Cardiac septum (tissue), 1 donor: ENCODE measurements at regions not wholly inside any gene's neighbourhood (a gene's known extent, or its start where the extent isn't known, plus 50 kb on each side); places are given as distances from the start of the nearest gene placed in this dataset.

ENCODE experiments used
- DNase-seq: peaks from one replicate; pipeline ENCODE4 v3.0.0-alpha.2; 2020; ENCODE audit warnings: low spot score
- intact Hi-C: fragments of 100-400 bp; cut with DNase I; formaldehyde crosslinking; loops from one replicate; pipeline ENCODE4 v1.14.0; 2022
- donor health status: DM: no; HTN: no; CAD: no.

DNA sequence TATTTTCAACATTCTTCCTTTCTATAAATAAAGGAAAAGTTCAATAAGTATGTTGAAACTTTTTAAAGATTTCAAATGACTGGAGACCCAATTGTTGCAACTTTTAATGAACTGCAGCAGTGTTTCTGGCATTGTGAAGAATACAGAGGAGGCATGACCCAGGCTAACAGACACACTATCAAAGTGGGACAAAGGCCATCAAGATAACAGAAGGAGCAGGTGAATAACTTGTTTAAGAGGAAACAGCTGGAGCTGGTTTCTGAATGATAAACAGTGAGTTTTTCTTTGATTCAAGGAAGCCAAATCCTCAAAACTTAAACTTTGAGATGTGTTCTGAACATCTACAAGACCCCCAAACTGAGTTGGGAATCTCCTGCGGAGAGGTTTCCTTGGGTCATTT lies 734.6 kb downstream of the TLR4 start:
- intact Hi-C loops = no loop called here
- no peak for DNase-seq

GRCh38 chr9:118439441-118439840 lies 735.2 kb downstream of the TLR4 start:
- intact Hi-C loops = no loop called here
- DNase-seq = no peak

DNA sequence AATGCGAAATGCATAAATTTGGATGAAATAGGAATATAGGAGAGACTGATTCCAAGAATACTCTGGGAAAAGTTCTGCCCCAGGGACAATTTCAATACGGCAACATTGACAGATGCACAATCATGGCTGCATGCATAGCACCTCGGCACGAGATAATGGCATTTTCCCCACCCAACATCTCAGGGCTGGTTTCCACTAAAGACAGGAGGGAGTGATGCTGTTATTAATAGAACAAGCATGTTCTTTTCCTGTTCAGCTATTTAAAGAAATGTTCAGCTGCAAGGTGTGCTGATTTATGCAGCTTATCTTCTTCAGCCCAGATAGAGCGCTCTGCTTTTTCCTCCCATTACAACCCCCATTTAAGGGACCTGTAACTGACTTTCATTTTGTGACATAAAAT lies 740.2 kb downstream of the TLR4 start:
- intact Hi-C loops = no loop called here
- DNase-seq = no peak

DNA sequence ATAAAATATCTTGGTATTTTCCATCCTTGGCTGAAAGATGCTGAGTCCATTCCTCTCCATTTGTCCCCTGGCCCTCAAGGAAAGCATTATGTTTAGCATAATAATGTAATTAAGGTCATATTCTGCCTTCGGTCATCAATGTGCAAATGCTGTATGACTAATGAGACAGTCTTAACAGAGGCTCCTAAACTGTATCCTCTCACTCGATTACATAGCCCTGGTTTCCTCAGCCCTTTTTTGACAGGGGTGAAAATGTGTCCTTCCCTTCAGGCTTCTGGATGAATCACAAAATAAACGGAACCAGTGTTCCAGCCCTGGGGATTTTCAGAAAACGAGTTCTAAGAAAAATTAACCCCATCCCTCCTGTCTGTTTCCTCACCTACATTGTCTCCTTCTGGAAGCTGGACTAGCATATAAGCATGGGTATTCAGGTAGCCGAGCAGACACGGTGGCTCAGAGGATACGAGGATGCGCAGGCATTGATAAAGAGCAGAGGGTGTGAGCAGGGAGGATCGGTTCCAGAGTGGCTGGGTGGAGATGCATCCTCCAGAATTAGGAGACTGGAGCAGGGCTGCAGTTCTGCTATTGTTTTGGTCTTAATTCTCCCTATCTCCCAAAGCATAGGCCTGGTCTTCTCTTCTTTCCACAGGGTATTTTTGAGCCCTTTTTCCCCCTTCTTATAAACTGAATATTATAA lies 742.9 kb downstream of the TLR4 start:
- intact Hi-C loops = no loop called here
- DNase-seq = no peak

- intact Hi-C loops = no loop called here
- DNase-seq = no peak
Measured at GRCh38 chr9:118449554-118449953, 745.4 kb downstream of the TLR4 start.

DNA sequence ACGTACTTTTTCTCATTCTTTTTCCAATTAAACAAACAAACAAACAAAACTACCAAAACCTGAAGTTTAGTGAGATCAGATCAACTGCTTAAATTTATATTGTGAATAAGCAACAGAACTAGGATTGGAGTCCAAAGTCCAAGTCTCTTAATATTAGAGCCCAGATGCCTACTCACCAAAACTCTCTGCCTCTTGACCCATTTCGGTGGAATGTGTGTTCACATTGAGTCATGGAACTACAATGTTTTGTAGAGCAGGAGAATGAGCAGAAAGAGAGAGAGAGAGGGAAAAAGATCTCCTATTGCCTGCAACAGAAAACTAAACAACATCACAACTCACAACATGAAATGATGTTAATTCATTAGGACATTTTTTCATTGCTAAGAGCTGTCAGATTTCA lies 751.1 kb downstream of the TLR4 start:
- intact Hi-C loops = no loop called here
- DNase-seq = no peak

GRCh38 chr9:118455788-118456187 lies 751.6 kb downstream of the TLR4 start:
- intact Hi-C loops = no loop called here
- DNase-seq = no peak

DNA sequence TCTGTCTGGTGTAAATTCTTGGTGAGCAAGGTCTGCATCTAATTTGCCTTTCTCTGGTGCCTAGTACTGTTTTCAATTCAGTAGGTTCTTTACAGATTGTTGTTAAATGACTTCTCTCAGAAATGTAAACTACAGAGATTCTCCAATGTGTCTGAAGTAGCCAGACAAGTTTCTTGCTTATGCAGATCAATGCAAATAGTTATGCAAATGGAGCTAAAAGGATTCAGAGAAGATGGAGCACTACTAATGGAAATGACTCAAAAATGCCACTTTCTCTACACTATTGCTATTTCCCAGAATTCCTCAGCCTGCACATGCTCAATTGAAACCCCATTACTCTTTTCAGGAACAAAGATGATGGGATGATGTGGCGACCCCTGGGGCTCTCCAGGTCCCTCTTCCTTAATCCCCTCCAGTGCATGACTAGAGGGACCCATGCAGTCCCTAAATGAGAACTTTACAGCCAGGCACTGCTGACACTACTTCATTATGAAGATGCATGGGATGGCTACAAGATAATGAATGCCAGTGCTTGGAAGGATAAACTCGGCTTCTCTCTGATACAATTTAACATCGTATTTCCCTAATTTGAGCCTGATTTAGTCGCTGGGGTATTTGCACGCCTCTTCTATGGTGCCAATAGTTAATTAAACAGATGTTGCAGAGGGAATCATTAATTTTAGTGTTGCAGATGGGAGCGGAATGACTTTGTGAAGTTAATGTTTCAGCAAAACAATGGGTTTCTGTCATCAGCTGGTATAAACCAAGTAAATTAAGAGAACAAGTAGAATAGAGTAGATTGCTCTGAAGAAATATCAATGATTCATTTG lies 753.2 kb downstream of the TLR4 start:
- DNase-seq = no peak
- intact Hi-C loops = no loop called here

DNA sequence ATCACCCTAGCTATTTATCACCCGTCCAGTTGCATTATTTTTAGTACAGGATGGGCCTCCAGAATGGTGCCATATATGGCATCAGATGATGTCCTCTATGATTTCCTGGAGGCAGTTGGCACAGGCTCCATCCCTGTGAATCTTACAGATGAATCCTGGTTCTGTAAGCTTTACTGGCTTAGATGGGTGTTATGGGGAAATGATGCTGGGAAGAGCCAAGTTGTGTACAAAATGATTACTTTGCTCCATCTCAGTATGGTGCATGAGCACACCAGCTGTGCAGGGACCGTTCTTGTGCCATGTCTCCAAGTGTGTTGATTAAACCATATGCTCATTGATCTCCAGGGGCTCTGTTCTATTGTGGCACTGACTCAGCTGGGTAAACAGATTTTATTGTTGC lies 755.7 kb downstream of the TLR4 start:
- DNase-seq = no peak
- intact Hi-C loops = loop anchor here (5.0 kb wide), 1 partner anchor 128 kb away; no protein-coding TSS in a partner anchor

- DNase-seq = no peak
- intact Hi-C loops = loop anchor here (5.0 kb wide), 1 partner anchor 131 kb away; no protein-coding TSS in a partner anchor
Measured at GRCh38 chr9:118463419-118463818, 759.2 kb downstream of the TLR4 start.

- intact Hi-C loops = loop anchor here (5.0 kb wide), 1 partner anchor 301 kb away; no protein-coding TSS in a partner anchor
- DNase-seq = no peak
Measured at GRCh38 chr9:118473521-118473920, 769.3 kb downstream of the TLR4 start.

- no peak for DNase-seq
- intact Hi-C loops = no loop called here
Measured at GRCh38 chr9:118478752-118479151, 774.5 kb downstream of the TLR4 start.

DNA sequence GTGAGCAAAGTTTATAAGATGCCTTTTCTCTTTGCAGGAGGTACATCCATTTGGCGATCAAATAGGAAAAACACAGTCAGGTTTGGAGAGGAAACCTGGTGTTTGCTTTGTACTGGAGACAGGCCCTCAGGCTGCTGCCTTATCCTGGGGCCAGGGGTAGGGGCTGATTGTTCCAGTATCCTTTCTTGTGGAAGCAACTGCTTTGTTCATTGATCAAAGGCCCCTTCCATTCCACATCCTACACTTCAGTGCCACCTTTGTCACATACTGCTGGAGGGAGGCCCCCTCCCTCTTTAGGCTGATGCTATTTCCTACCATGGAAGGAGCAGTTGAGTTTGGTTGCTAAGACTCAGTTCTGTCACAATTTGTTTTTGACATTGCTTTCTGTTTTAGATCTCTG lies 778.1 kb downstream of the TLR4 start:
- intact Hi-C loops = no loop called here
- no peak for DNase-seq

GRCh38 chr9:118483677-118484076 lies 779.5 kb downstream of the TLR4 start:
- intact Hi-C loops = no loop called here
- DNase-seq = no peak

- DNase-seq = no peak
- intact Hi-C loops = no loop called here
Measured at GRCh38 chr9:118503236-118503635, 799.0 kb downstream of the TLR4 start.

GRCh38 chr9:118510711-118511110 lies 806.5 kb downstream of the TLR4 start:
- intact Hi-C loops = no loop called here
- DNase-seq = no peak

DNA sequence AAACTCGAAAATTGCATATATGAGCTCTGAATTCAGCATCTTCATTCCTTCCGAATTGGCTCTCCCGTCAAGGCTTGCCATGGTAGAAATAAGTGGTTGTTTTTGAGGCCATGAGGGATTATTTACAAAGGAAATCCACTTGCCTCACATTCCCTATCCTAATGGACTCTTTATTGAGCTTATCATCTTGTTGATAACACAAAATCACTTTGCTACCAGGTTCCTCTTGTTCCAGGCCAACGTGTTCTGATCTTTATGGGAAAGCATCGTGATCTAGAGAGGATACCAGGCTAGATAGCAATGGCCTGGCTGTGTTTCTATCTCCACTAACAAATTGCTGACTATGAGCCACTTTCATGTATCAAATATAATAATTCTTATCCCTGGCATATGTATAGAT lies 811.7 kb downstream of the TLR4 start:
- no peak for DNase-seq
- intact Hi-C loops = no loop called here

DNA sequence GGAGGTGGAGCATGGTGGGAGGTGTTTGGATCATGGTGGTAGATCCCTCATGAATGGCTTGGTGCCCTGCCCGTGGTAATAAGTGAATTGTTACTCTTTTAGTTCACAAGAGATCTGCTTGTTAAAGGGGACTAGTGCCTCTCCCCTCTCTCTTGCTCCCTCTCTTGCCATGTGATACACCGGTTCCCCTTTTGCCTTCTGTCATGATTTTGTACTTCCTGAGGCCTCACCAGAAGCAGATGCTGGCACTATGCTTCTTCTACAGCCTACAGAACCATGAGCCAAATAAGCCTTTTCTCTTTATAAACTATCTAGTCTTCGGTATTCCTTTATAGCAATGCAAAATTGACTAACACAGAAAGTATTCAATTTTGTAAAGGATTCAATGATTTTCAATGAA lies 817.1 kb downstream of the TLR4 start:
- intact Hi-C loops = no loop called here
- DNase-seq = no peak

GRCh38 chr9:118522093-118523028 lies 818.2 kb downstream of the TLR4 start:
- DNase-seq = no peak
- intact Hi-C loops = no loop called here

- intact Hi-C loops = no loop called here
- no peak for DNase-seq
Measured at GRCh38 chr9:118527261-118527660, 823.1 kb downstream of the TLR4 start.
